SHP77 (cell line): ENCODE measurements at regions not wholly inside any gene's neighbourhood (a gene's known extent, or its start where the extent isn't known, plus 50 kb on each side); places are given as distances from the start of the nearest gene placed in this dataset.
"Not testable (repeated sequence)": the region's sequence is repeated elsewhere in the genome, so short reads cannot be mapped to it uniquely, and the experiment has no call there.

ENCODE experiments used
- DNase-seq, 2 experiments: peaks; one replicate each; lab custom pipeline; 2025; lab: John Stamatoyannopoulos, UW

- DNase-seq = no peak
These were observed 1761.3 kb upstream of the IGFBP7 start for GRCh38 chr4:58871509-58871908.

- peak; percentile 33 to 47 for DNase-seq
These were observed 1738.8 kb upstream of the IGFBP7 start for GRCh38 chr4:58849026-58849425.

GRCh38 chr4:58843455-58843854, 1733.3 kb upstream of the IGFBP7 start:
- no peak for DNase-seq

- DNase-seq = no peak
These were observed 1722.9 kb upstream of the IGFBP7 start for GRCh38 chr4:58833126-58833525.

- DNase-seq = no peak
These were observed 1715.1 kb upstream of the IGFBP7 start for GRCh38 chr4:58825278-58825677.

GRCh38 chr4:58818560-58818959, 1708.4 kb upstream of the IGFBP7 start:
- not testable (repeated sequence) for DNase-seq

GRCh38 chr4:58809948-58810347, 1699.8 kb upstream of the IGFBP7 start:
- no peak for DNase-seq

GRCh38 chr4:58809366-58809765, 1699.2 kb upstream of the IGFBP7 start:
- no peak for DNase-seq

GRCh38 chr4:58808817-58809216, 1698.6 kb upstream of the IGFBP7 start:
- no peak for DNase-seq

- no peak for DNase-seq
These were observed 1697.8 kb upstream of the IGFBP7 start for GRCh38 chr4:58807843-58808615.

GRCh38 chr4:58776627-58777026, 1666.4 kb upstream of the IGFBP7 start:
- no peak for DNase-seq

- no peak for DNase-seq
These were observed 1657.4 kb upstream of the IGFBP7 start for GRCh38 chr4:58767598-58767997.

GRCh38 chr4:58766763-58767162, 1656.6 kb upstream of the IGFBP7 start:
- no peak for DNase-seq

GRCh38 chr4:58761563-58761962, 1651.4 kb upstream of the IGFBP7 start:
- DNase-seq = no peak

GRCh38 chr4:58760737-58761136, 1650.6 kb upstream of the IGFBP7 start:
- DNase-seq = no peak

- DNase-seq = no peak
These were observed 1649.9 kb upstream of the IGFBP7 start for GRCh38 chr4:58760100-58760499.

- peak; percentile 36 to 41 for DNase-seq
These were observed 1639.0 kb upstream of the IGFBP7 start for GRCh38 chr4:58749206-58749605.

- no peak for DNase-seq
These were observed 1630.7 kb upstream of the IGFBP7 start for GRCh38 chr4:58740897-58741296.

GRCh38 chr4:58739275-58739674, 1629.1 kb upstream of the IGFBP7 start:
- no peak for DNase-seq

GRCh38 chr4:58738375-58738774, 1628.2 kb upstream of the IGFBP7 start:
- DNase-seq = no peak

- DNase-seq = no peak
These were observed 1624.0 kb upstream of the IGFBP7 start for GRCh38 chr4:58734030-58734674.

GRCh38 chr4:58732973-58733372, 1622.8 kb upstream of the IGFBP7 start:
- no peak for DNase-seq

GRCh38 chr4:58723954-58724353, 1613.8 kb upstream of the IGFBP7 start:
- DNase-seq = no peak

- DNase-seq = no peak
These were observed 1600.9 kb upstream of the IGFBP7 start for GRCh38 chr4:58711039-58711438.
